ENCODE measurements at regions not wholly inside any gene's neighbourhood (a gene's known extent, or its start where the extent isn't known, plus 50 kb on each side); places are given as distances from the start of the nearest gene placed in this dataset.
"Not testable (repeated sequence)": the region's sequence is repeated elsewhere in the genome, so short reads cannot be mapped to it uniquely, and the experiment has no call there.

DNA sequence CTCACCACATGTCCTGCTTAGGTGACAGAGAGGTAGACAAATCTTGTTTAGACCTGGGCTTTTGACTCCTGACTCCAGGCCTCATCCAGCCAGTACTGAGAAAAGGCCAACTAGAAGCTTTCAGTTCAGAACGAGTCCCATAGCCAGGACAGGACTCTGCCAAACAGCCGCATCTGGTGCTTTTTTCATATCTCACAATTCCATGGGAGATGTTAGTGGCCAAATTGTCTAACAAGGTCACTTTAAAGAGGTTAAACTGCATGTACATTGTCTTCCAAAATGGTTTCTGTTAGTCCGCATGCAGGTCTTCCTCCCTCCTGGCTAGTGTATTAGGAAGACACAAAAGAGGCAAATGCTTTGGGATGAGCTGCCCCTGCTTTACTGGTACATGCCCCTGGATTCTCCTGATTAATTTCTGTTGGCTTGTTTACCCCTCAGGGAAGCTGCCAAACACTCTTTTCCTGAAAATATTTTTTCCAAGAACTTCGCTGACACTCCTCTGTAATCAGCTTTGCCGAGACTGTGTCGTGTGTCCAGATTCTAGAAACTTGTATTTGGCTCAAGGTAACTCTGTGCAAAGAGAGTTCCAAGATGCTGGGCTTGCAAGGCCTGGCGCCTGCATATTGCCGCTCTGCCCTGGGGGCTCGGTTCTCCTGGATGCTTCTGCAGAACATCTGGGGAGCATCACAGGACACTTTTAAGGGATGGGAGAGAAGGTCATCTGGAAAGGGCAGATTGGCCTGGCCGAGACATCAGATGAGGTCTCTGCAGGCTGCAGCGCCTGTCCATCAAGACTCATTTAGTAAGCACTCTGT is 209.2 kb upstream of the APCDD1 start:
- intact Hi-C loops (cut with micrococcal nuclease): no loop called here
- Mint-ChIP-seq H3K9me3 (no peaks in the 10 kb centered on the region), H3K36me3 (ENCODE audit: low read depth) (no peaks in the 10 kb centered on the region), H3K27ac (no peak overlapping the region), H3K4me1 (ENCODE audit: low read depth) (no peaks in the 10 kb centered on the region), H3K27me3 (ENCODE audit: insufficient read depth) (no peaks in the 10 kb centered on the region), H3K4me3 (no peak overlapping the region)
- DNase-seq (ENCODE audit: low spot score): no peak

- intact Hi-C loops (cut with micrococcal nuclease): no loop called here
- no peak for DNase-seq (ENCODE audit: low spot score)
- no peak overlapping the region for H3K27ac Mint-ChIP-seq
- H3K9me3 Mint-ChIP-seq: no peaks in the 10 kb centered on the region
- no peaks in the 10 kb centered on the region for H3K27me3 Mint-ChIP-seq (ENCODE audit: insufficient read depth)
- H3K36me3 Mint-ChIP-seq (ENCODE audit: low read depth): no peaks in the 10 kb centered on the region
- no peaks in the 10 kb centered on the region for H3K4me1 Mint-ChIP-seq (ENCODE audit: low read depth)
- no peak overlapping the region for H3K4me3 Mint-ChIP-seq
Observed at GRCh38 chr18:10245846-10246175, 208.6 kb upstream of the APCDD1 start.

DNA sequence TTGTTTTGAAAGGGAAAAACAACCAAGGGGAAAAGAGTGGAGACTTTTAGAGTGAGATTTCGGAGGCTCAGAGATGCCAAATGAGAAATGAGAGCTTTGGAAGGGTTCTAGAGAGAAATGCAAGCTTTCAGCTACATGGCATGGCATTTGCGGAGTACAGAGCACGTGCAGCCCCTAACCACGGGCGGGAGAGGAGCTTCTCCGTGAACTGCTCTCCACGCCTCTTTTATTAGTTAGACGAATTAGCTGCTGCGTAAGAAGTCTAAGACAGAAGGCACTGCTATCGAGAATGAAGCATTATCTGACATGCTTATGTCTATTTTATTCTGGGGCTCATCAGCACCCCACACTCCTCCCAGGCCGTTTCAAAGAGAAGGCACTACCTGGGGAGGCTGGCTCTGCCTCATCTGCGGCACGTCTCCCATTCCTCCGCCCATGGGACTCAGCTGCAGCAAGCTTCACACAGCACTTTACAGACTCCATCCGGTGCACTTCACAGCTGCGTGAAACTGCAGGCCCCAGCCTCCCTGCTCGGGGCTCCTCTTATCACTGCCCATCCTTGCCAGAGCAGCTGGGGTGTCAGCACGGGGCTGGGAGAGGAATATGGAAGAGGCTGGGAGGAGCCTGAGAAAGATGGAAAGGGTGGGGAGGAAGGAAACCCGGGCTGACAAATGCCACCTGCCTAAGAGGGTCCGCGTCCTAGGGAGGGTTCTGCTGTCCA is 207.3 kb upstream of the APCDD1 start:
- Mint-ChIP-seq H3K36me3 (ENCODE audit: low read depth) (no peaks in the 10 kb centered on the region), H3K27ac (no peak overlapping the region), H3K27me3 (ENCODE audit: insufficient read depth) (no peaks in the 10 kb centered on the region), H3K9me3 (no peaks in the 10 kb centered on the region), H3K4me1 (ENCODE audit: low read depth) (no peaks in the 10 kb centered on the region), H3K4me3 (no peak overlapping the region)
- intact Hi-C loops (cut with micrococcal nuclease): no loop called here
- no peak for DNase-seq (ENCODE audit: low spot score)

DNA sequence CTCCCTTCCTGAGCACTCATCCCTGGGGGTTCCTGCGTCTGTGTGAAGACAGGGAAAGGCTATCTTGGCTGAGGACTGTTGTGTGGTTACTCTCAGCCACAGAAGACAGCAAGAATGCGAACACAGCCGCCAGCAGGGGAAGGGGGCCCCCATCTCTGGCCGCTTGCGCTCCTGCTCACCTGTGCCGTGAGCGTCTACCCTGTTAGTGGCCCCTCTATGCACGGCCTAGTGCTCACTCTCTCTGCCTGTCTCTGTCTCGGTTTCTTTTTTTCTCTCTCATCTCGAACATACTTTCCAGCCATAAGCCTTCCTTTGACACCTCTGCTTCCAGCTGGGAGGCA is 206.7 kb upstream of the APCDD1 start:
- H3K27me3 Mint-ChIP-seq (ENCODE audit: insufficient read depth): no peaks in the 10 kb centered on the region
- intact Hi-C loops (cut with micrococcal nuclease): no loop called here
- H3K27ac Mint-ChIP-seq: no peak overlapping the region
- no peak overlapping the region for H3K4me3 Mint-ChIP-seq
- no peaks in the 10 kb centered on the region for H3K36me3 Mint-ChIP-seq (ENCODE audit: low read depth)
- H3K4me1 Mint-ChIP-seq (ENCODE audit: low read depth): no peaks in the 10 kb centered on the region
- H3K9me3 Mint-ChIP-seq: no peaks in the 10 kb centered on the region
- no peak for DNase-seq (ENCODE audit: low spot score)

DNA sequence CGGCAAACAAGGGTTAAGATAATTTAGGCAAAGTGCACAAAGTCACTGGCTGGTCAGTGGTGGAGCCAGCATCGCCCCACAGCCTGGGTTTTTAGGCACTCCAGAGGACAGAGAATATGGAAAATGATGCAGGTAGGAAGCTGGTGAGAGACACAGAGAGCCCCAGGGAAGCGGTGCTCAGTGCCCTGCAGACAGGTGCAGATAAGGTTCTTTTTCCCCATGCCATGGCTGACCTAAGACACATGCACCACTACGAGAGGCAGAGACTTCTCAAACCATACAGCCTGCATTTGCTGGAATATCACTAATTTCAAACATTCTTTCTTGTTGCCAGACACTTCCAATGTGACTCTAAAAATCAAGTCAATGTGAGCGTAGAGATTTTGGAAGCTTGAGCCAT is 205.7 kb upstream of the APCDD1 start:
- Mint-ChIP-seq H3K4me3 (no peak overlapping the region), H3K27ac (no peak overlapping the region), H3K27me3 (ENCODE audit: insufficient read depth) (peaks cover 6% of the 10 kb centered on the region), H3K9me3 (no peaks in the 10 kb centered on the region), H3K36me3 (ENCODE audit: low read depth) (no peaks in the 10 kb centered on the region), H3K4me1 (ENCODE audit: low read depth) (no peaks in the 10 kb centered on the region)
- no peak for DNase-seq (ENCODE audit: low spot score)
- intact Hi-C loops (cut with micrococcal nuclease): no loop called here

DNA sequence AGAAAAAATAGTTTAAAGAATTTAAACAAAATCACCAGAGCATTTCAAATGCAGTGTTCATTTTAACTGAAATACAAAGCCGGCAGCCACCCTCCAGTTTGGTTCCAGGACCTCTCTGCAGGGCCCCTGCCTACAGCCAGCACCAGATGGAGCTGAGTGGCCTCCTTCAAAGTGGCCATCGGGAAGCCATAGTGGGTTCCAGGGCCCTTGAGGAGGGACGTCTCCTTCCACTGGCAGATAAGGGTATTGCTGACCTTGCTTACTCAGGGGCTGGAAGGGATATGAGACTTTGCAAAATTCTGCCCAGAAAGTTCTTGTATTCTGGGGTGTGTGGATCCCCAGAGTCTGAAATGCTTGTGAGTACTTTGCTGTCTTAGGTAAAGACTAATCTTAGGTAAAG is 205.2 kb upstream of the APCDD1 start:
- Mint-ChIP-seq H3K4me3 (no peak overlapping the region), H3K27me3 (ENCODE audit: insufficient read depth) (peaks cover 6% of the 10 kb centered on the region), H3K27ac (no peak overlapping the region), H3K9me3 (no peaks in the 10 kb centered on the region), H3K36me3 (ENCODE audit: low read depth) (no peaks in the 10 kb centered on the region), H3K4me1 (ENCODE audit: low read depth) (no peaks in the 10 kb centered on the region)
- DNase-seq (ENCODE audit: low spot score): no peak
- intact Hi-C loops (cut with micrococcal nuclease): no loop called here

DNA sequence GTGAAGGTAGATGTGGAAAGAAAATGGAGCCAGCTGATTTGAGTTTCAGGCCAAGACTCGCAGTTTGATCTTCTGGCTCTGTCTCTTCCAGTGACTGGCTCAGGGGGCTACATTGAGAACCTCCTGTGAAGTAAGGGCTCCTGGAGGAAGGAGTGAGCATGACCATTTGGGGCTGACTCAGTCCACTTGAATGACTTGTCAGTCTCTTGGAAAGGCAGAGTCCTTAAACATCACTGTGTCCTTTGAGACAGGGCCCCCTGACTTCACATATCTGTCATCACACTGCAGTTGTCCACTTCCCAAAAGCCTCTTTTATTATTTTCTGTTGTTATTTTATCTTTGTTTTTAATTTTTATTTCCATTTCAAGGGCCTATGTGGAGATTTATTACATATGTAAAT is 204.6 kb upstream of the APCDD1 start:
- Mint-ChIP-seq H3K9me3 (no peaks in the 10 kb centered on the region), H3K4me3 (no peak overlapping the region), H3K36me3 (ENCODE audit: low read depth) (no peaks in the 10 kb centered on the region), H3K27ac (no peak overlapping the region), H3K4me1 (ENCODE audit: low read depth) (no peaks in the 10 kb centered on the region), H3K27me3 (ENCODE audit: insufficient read depth) (peaks cover 6% of the 10 kb centered on the region)
- intact Hi-C loops (cut with micrococcal nuclease): no loop called here
- no peak for DNase-seq (ENCODE audit: low spot score)

- Mint-ChIP-seq H3K9me3 (no peaks in the 10 kb centered on the region), H3K27ac (no peak overlapping the region), H3K4me1 (ENCODE audit: low read depth) (no peaks in the 10 kb centered on the region), H3K27me3 (ENCODE audit: insufficient read depth) (peaks cover 10% of the 10 kb centered on the region), H3K4me3 (no peak overlapping the region), H3K36me3 (ENCODE audit: low read depth) (no peaks in the 10 kb centered on the region)
- intact Hi-C loops (cut with micrococcal nuclease): no loop called here
- no peak for DNase-seq (ENCODE audit: low spot score)
Observed at GRCh38 chr18:10252494-10252893, 201.9 kb upstream of the APCDD1 start.

GRCh38 chr18:10252952-10253705 is 201.3 kb upstream of the APCDD1 start:
- no peak overlapping the region for H3K4me3 Mint-ChIP-seq
- no peaks in the 10 kb centered on the region for H3K4me1 Mint-ChIP-seq (ENCODE audit: low read depth)
- no peak overlapping the region for H3K27ac Mint-ChIP-seq
- no peaks in the 10 kb centered on the region for H3K9me3 Mint-ChIP-seq
- no peak for DNase-seq (ENCODE audit: low spot score)
- intact Hi-C loops (cut with micrococcal nuclease): no loop called here
- H3K36me3 Mint-ChIP-seq (ENCODE audit: low read depth): no peaks in the 10 kb centered on the region
- peaks cover 10% of the 10 kb centered on the region for H3K27me3 Mint-ChIP-seq (ENCODE audit: insufficient read depth)

- H3K36me3 Mint-ChIP-seq (ENCODE audit: low read depth); H3K9me3 Mint-ChIP-seq; DNase-seq (ENCODE audit: low spot score); intact Hi-C loops (cut with micrococcal nuclease); H3K27ac Mint-ChIP-seq; H3K4me1 Mint-ChIP-seq (ENCODE audit: low read depth); H3K4me3 Mint-ChIP-seq: not testable (repeated sequence)
- peaks cover 10% of the 10 kb centered on the region for H3K27me3 Mint-ChIP-seq (ENCODE audit: insufficient read depth)
Observed at GRCh38 chr18:10256276-10256675, 198.2 kb upstream of the APCDD1 start.

GRCh38 chr18:10258836-10259474 is 195.5 kb upstream of the APCDD1 start:
- Mint-ChIP-seq H3K36me3 (ENCODE audit: low read depth) (no peaks in the 10 kb centered on the region), H3K27ac (no peak overlapping the region), H3K27me3 (ENCODE audit: insufficient read depth) (peaks cover 5% of the 10 kb centered on the region), H3K4me1 (ENCODE audit: low read depth) (no peaks in the 10 kb centered on the region), H3K4me3 (no peak overlapping the region), H3K9me3 (no peaks in the 10 kb centered on the region)
- intact Hi-C loops (cut with micrococcal nuclease): no loop called here
- DNase-seq (ENCODE audit: low spot score): no peak

GRCh38 chr18:10259901-10260300 is 194.5 kb upstream of the APCDD1 start:
- Mint-ChIP-seq H3K9me3 (no peaks in the 10 kb centered on the region), H3K27ac (no peak overlapping the region), H3K4me3 (no peak overlapping the region), H3K27me3 (ENCODE audit: insufficient read depth) (peaks cover 5% of the 10 kb centered on the region), H3K4me1 (ENCODE audit: low read depth) (no peaks in the 10 kb centered on the region), H3K36me3 (ENCODE audit: low read depth) (no peaks in the 10 kb centered on the region)
- intact Hi-C loops (cut with micrococcal nuclease): no loop called here
- DNase-seq (ENCODE audit: low spot score): no peak
